B cell (primary cell): ENCODE measurements at regions not wholly inside any gene's neighbourhood (a gene's known extent, or its start where the extent isn't known, plus 50 kb on each side); places are given as distances from the start of the nearest gene placed in this dataset.

ENCODE experiments used
- CTCF ChIP-seq: fragments of 200-600 bp; IDR thresholded peaks from one replicate; pipeline ENCODE4 v1.8.0; 2022; ENCODE audit warnings: antibody characterized with exemption, mild to moderate bottlenecking
- EZH2 ChIP-seq: IDR thresholded peaks from 2 replicates; pipeline ENCODE4 v1.6.1; 2012; ENCODE audit warnings: borderline replicate concordance, low read depth, mild to moderate bottlenecking, moderate library complexity, low read length; ENCODE audit not compliant: insufficient read depth, poor library complexity, severe bottlenecking

DNA sequence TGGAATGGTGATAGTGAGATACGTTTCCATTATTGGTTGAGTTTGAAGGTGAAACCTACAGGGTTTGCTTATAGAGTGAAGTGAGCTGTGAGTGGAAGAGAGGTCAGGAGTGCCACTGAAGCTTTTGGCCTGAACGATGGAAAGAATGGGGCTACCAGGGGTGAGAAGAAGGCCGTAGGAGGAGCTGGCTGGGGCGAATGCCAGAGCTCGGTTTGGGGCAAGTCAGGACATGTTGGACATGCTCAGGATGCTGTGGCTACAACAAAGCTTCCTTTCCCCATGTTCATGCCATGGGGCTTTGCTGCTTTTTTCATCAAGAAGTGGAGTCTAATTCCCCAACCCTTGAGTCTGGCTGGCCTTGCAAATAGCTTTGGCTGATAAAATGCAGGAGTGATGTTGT is 253.7 kb downstream of the GLRX3 start:
- TF ChIP-seq CTCF (no peak), EZH2 (no peak)
